A673 (cell line): ENCODE measurements at regions not wholly inside any gene's neighbourhood (a gene's known extent, or its start where the extent isn't known, plus 50 kb on each side); places are given as distances from the start of the nearest gene placed in this dataset.

Experiments used
- BruUV-seq: library from RNA; stranded (reverse); fragments of 400-500 nt; replicated peaks from 2 replicates; lab custom pipeline; 2021; lab: Mats Ljungman, UMichigan
- CTCF ChIA-PET: fragments of 300-600 bp; sonication (Branson Sonifier 250); formaldehyde crosslinking; loops from one replicate; lab custom pipeline; 2022; ENCODE audit warnings: antibody characterized with exemption; lab: Charles Lee
- POLR2A ChIA-PET: fragments of 300-600 bp; sonication (Branson Sonifier 250); formaldehyde crosslinking; loops from one replicate; lab custom pipeline; 2022; ENCODE audit warnings: antibody characterized with exemption; ENCODE audit not compliant: low non-redundant PET; lab: Charles Lee
- DNase-seq: peaks from one replicate; pipeline ENCODE4 v3.0.0-alpha.2; 2015; ENCODE audit warnings: low spot score
- H3K27ac ChIP-seq: fragments of 200-600 bp; sonication (generic); 2 replicates; pipeline ENCODE4 v1.5.1; 2016; ENCODE audit warnings: mixed run types, low read depth, mild to moderate bottlenecking, mixed read lengths, antibody characterized with exemption, low read length; ENCODE audit not compliant: poor library complexity, severe bottlenecking
- H3K27me3 ChIP-seq: fragments of 200-600 bp; sonication (generic); replicated peaks from 2 replicates; pipeline ENCODE4 v1.6.1; 2017; ENCODE audit warnings: mixed run types, low read depth, mild to moderate bottlenecking, mixed read lengths, antibody characterized with exemption, low read length; ENCODE audit not compliant: insufficient read depth, poor library complexity
- H3K36me3 ChIP-seq: fragments of 200-600 bp; sonication (generic); 2 replicates; pipeline ENCODE4 v1.6.1; 2016; ENCODE audit warnings: mixed run types, mild to moderate bottlenecking, mixed read lengths, antibody characterized with exemption, low read length; ENCODE audit not compliant: insufficient read depth, poor library complexity, severe bottlenecking
- H3K4me1 ChIP-seq: fragments of 200-600 bp; sonication (generic); 2 replicates; pipeline ENCODE4 v1.6.1; 2017; ENCODE audit warnings: mixed run types, mild to moderate bottlenecking, mixed read lengths, antibody characterized with exemption, low read length; ENCODE audit not compliant: insufficient read depth, poor library complexity, severe bottlenecking
- H3K4me3 ChIP-seq: fragments of 200-600 bp; sonication (generic); 2 replicates; pipeline ENCODE4 v1.5.1; 2016; ENCODE audit warnings: low read depth, mixed run types, mild to moderate bottlenecking, mixed read lengths, low read length; ENCODE audit not compliant: poor library complexity, severe bottlenecking
- H3K9me3 ChIP-seq: fragments of 200-600 bp; sonication (generic); 2 replicates; pipeline ENCODE4 v1.6.1; 2016; ENCODE audit warnings: mixed run types, low read depth, mild to moderate bottlenecking, mixed read lengths, antibody characterized with exemption, low read length; ENCODE audit not compliant: poor library complexity, severe bottlenecking
- EZH2 ChIP-seq: fragments of 200-600 bp; sonication (generic); IDR thresholded peaks from 2 replicates; pipeline ENCODE4 v1.6.1; 2017; ENCODE audit warnings: borderline replicate concordance, low read depth, mild to moderate bottlenecking, mixed read lengths, antibody characterized with exemption, low read length; ENCODE audit not compliant: poor library complexity, severe bottlenecking
- intact Hi-C: fragments of 100-400 bp; cut with micrococcal nuclease; formaldehyde crosslinking; loops from one replicate; pipeline ENCODE4 v1.10.0; 2022; ENCODE audit not compliant: unreplicated experiment
- TF ChIP-seq, protein P1 (sequence below): fragments of 300-800, 200-600 bp; sonication (generic); conservative IDR thresholded peaks from 2 replicates; pipeline ENCODE4 v1.5.1; 2017; ENCODE audit warnings: low read depth, mild to moderate bottlenecking, antibody characterized with exemption, low read length, moderate library complexity, mixed read lengths

GRCh38 chr7:443279-443833 lies 76.3 kb downstream of the PDGFA start:
- POLR2A ChIA-PET: no interaction called here

DNA sequence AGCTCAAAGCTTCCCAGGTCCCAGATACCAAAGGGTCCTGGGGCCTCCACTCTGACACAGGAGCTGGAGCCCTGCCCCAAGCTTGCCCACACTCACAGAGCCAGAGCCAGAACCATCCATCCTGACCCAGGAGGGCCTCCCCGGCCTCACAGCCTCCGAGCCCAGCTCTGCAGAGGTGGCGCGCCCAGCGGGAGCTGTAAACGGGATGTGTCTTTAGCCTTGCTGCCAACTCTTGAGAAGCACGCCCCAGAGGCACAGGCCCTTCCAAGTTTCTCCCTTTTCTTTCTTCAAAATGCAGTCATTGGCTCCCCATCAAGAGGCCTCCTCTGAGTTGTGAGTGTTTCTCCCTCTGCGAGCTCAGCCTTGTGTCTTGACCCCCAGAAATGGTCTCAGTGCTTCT lies 75.0 kb downstream of the PDGFA start:
- H3K27ac ChIP-seq: no peak overlapping the region
- H3K36me3 ChIP-seq: no peaks in the 10 kb centered on the region
- no TSS peak for BruUV-seq
- no peaks in the 10 kb centered on the region for H3K9me3 ChIP-seq
- CTCF ChIA-PET: no interaction called here
- intact Hi-C loops: loop anchor here (10.0 kb wide), 1 partner anchor 60 kb away; no protein-coding TSS in a partner anchor
- H3K4me3 ChIP-seq: no peak overlapping the region
- TF ChIP-seq, protein P1, sequence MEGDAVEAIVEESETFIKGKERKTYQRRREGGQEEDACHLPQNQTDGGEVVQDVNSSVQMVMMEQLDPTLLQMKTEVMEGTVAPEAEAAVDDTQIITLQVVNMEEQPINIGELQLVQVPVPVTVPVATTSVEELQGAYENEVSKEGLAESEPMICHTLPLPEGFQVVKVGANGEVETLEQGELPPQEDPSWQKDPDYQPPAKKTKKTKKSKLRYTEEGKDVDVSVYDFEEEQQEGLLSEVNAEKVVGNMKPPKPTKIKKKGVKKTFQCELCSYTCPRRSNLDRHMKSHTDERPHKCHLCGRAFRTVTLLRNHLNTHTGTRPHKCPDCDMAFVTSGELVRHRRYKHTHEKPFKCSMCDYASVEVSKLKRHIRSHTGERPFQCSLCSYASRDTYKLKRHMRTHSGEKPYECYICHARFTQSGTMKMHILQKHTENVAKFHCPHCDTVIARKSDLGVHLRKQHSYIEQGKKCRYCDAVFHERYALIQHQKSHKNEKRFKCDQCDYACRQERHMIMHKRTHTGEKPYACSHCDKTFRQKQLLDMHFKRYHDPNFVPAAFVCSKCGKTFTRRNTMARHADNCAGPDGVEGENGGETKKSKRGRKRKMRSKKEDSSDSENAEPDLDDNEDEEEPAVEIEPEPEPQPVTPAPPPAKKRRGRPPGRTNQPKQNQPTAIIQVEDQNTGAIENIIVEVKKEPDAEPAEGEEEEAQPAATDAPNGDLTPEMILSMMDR: no peak
- no peak for TF ChIP-seq EZH2
- DNase-seq: no peak
- no peaks in the 10 kb centered on the region for H3K4me1 ChIP-seq
- no peaks in the 10 kb centered on the region for H3K27me3 ChIP-seq
- POLR2A ChIA-PET: no interaction called here

More at GRCh38 chr7:443279-443833, 76.3 kb downstream of the PDGFA start:
- intact Hi-C loops: loop anchor here (10.0 kb wide), 1 partner anchor 59 kb away; no protein-coding TSS in a partner anchor
- no peak for DNase-seq
- H3K36me3 ChIP-seq: no peaks in the 10 kb centered on the region
- no peaks in the 10 kb centered on the region for H3K4me1 ChIP-seq
- TF ChIP-seq EZH2: no peak
- TF ChIP-seq, protein P1: no peak
- H3K4me3 ChIP-seq: no peak overlapping the region
- no peak overlapping the region for H3K27ac ChIP-seq
- BruUV-seq: no TSS peak
- CTCF ChIA-PET: no interaction called here
- no peaks in the 10 kb centered on the region for H3K9me3 ChIP-seq
- no peaks in the 10 kb centered on the region for H3K27me3 ChIP-seq

DNA sequence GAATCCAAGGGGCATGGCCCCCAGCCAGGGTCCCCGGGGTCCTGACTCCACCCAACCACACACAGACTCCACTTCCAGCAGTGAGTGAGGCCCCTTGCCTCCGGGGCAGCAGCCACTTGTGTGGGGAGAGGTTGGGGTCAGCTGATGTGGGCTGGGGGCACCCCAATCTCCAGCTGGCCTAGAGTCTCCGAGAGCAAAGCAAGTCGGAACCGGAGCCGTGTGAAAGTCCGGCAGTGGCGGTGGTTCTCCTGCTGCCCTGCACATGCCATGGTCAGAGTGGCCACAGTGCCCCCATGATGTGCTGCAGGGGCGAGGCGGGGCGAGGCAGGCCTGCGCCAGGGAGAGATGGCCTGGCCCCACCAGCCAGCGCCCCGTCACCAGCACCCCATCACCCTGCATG lies 74.6 kb downstream of the PDGFA start:
- no TSS peak for BruUV-seq
- Histone ChIP-seq H3K36me3 (no peaks in the 10 kb centered on the region), H3K27ac (no peak overlapping the region), H3K27me3 (no peaks in the 10 kb centered on the region), H3K9me3 (no peaks in the 10 kb centered on the region), H3K4me3 (no peak overlapping the region), H3K4me1 (no peaks in the 10 kb centered on the region)
- POLR2A ChIA-PET: no interaction called here
- intact Hi-C loops: loop anchor here (10.0 kb wide), 1 partner anchor 60 kb away; no protein-coding TSS in a partner anchor
- no peak for DNase-seq
- TF ChIP-seq, protein P1: no peak
- TF ChIP-seq EZH2: no peak
- CTCF ChIA-PET: no interaction called here
